HG03354 (cell line): ENCODE measurements at regions not wholly inside any gene's neighbourhood (a gene's known extent, or its start where the extent isn't known, plus 50 kb on each side); places are given as distances from the start of the nearest gene placed in this dataset.
"Not testable (repeated sequence)": the region's sequence is repeated elsewhere in the genome, so short reads cannot be mapped to it uniquely, and the experiment has no call there.

Source experiments
- ATAC-seq: cut with Tn5 transposase; IDR thresholded peaks from one replicate; pipeline ENCODE4 v1.9.1; 2021; ENCODE audit warnings: mild to moderate bottlenecking; ENCODE audit not compliant: unreplicated experiment, poor library complexity, severe bottlenecking

DNA sequence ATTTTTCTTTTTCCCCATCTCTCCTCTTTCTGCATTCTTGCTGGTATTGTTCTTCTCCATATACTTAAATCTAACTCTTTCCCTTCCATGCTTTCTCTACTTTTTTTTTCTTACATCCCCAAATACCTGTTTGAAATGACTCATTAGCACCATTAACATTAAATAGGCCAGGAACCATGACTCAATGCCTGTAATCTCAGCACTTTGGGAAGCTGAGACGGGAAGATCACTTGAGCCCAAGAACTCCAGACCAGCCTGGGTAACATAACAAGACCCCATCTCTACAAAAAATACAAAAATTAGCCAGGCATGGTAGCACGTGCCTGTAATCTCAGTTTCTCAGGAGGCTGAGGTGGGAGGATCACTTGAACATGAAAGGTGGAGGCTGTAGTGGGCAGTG, 1026.8 kb downstream of the GATA3 start:
- ATAC-seq: no peak

DNA sequence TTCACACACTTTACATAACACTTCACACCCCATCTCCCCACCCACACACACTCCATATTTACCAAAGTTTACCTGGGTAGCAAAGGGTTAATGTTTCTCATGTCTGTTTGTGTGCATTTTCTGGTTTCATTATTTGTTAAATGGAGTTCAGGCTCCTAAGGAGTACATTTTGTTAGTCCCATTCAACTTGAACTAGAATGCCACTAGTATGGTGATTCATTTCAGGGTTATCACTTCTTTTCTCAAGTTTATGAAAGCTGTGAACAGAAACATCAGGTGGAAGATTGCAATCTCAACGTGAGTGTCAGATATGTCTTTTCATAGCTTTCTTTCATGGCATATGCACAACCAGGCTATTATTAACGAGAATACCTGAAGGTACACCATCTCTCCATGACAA, 1027.5 kb downstream of the GATA3 start:
- ATAC-seq: no peak

DNA sequence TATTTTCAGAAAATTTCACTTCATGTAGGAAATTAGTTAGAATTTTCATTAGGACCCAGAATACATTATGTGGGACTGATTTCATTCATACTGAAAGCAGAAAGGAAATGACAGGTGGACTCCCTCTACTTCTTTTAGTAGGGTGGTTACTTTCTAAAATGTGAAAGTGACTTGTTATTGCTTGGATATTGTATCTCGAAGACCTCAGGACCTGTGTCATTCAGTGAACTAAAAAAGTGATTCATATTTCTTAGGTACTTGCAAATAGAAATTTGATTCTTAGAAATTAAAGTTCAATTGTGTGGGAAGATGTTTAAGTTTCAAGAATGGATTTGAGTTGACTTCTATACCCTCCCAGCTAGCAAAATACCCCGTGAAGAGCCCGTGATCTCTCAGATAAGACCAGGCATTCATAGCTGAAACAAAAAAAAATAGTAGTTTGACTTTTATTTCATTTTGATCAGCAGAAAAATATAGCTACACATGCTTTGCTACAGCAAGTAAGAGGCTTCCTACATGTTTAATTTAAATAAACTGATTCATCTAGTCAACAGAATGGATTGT, 1037.1 kb downstream of the GATA3 start:
- ATAC-seq: no peak

DNA sequence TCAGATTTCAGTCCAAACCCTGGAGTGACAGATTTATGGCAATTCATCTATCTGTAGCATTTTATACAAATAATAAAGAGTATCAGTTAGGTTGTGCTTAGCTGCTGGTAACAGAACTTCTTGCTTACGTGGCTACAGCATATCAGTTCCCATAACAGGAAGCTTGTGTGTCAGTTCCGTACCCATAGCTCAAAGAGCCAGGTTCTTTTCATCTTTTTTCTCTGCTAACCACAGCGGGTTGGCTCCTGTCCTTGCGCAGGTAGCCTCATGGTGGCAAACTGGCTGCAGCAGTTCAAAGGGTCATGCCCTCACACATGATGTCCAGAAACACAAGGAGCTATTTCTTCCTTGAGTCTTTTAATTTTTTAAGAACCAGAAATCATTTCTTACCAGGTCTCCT, 1041.8 kb downstream of the GATA3 start:
- ATAC-seq: no peak

DNA sequence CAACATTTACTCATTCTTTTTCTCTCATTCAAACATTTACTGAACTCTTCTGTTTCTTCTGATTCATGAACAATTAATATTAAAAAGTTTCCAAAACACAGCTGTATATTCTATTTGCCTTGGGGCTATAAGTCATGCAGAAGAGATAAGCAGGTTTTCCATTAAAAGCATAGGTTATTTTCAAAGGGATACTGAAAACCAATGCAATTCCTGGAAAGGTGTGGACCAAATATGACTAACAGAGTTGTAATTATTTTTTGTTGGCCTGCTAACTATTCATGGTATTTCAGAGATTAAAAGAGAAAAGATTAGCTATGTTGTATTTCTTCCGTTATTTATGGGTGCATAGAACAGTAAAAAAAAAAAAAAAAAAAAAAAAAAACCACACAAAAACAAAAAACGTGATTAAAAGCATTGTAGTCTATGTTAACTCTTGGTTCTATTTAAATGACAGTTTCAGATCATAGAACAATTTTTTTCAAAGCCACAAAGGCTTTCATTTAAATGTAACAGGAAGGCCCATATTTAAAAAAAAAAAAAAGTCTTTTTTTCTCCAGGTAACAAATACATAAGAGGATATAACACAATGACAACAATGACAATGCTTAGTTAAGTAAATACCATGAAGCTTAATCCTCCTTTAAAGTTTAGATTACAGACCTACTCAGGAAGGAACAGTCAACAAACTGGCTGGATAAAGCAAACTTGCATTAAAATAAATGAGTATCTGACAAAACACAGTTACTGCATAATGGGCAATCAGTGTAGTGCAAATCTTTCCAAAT, 1042.9 kb downstream of the GATA3 start:
- no peak for ATAC-seq

DNA sequence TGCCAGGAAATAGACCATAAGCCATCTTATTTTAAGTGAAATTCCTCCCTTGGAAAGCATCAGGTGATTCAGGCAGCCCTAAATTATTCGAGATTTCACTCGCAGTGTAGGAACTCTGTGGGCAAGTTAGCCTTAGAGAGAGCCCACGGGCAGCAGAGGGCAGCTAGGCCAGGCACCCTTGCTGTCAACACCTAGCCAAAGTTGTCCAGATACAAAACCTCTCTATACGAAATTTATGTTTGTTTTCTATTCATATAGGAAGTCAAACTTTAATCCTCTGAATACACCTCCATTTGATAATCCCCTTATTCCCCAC, 1043.5 kb downstream of the GATA3 start:
- ATAC-seq: no peak

DNA sequence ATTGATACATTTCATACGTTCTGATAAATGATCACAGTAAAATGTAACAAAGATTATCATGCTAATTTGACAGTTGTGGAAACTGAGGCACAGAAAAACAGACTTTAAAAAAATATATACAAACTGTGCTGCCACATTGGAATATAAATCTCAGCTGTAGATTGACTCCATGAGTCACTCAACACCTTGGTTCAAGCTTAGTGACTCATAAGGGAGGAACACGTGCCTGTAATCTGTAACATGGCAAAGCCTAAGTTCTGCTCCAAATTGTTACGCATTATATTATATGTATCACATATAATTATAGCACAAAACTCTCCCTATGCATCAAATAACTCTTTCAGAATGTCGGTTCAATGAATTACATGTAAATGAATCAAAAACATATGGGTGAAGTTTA, 1047.5 kb downstream of the GATA3 start:
- no peak for ATAC-seq

DNA sequence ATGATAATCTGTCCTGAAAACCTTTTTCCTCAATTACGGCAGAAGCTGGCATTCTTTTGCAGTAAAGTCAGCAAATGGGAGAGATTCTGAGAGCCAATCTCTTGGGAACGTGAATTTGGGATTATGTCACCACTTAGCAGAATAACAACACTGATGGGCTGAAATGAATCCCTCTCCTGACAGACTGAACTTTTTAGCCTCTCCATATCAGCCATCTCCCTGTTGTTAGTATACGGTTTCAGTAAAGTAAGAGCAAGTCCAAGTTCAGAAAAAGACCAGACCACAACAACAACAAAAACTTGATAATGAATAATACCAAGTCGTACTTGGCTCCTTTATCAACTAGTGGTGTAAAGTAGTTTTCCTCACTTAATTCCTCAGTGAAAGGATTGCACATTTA, 1048.8 kb downstream of the GATA3 start:
- ATAC-seq: no peak

DNA sequence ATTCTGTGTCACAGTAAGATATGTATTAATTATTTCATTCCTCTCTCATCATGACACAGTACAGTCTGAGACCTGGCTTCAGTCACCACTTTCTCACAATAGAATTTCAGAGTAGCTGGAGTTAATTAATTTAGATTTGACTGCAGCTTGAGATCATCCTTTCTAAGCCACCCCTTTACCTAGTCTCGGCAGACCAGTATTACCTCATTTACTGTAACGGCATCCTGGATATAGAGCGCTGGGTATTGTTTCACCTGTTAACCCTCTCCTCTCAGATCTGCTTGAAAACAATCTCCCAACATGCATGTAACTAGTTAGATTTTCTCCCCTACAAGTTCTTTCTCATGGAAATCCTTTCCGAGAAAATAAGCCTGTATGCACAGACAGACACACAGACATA, 1057.5 kb downstream of the GATA3 start:
- ATAC-seq: no peak

DNA sequence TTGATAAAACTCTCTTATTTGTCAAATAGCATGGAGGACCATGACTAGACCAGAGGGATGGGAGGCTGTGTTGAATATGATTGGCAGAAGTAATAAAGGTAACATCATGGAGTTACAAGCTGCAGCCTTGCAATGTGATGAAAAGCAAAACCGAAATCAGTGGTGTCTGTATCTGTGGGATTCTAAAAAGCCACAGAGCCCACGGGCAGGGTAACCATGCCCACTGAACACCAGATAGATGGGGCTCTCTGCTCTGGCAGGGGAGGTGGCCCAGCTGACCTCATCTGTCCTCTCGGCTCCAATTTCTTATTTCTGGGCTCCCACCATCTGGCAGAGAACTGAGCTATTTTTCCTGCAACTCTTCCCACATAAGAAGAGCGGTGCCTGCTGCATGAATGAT, 1072.2 kb downstream of the GATA3 start:
- ATAC-seq: no peak

DNA sequence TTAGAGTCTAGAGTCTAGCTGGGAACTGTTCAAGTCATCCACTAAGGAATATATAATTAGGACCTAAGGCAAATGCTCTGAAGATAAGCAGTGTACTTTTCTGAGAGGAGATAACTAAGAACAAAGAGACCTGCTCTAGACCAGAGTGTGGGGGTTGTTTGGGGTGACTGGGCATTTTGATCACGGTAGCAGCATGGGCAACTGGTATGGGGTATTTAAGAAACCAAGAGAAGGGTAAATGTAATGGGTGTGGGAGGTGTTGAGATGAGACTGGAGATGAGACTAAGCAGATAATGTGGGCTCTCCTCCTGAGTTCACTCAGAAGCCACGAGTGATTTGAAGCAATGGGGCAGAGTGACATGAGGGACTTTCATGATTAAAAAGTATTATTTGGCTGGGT, 1082.9 kb downstream of the GATA3 start:
- ATAC-seq: no peak

DNA sequence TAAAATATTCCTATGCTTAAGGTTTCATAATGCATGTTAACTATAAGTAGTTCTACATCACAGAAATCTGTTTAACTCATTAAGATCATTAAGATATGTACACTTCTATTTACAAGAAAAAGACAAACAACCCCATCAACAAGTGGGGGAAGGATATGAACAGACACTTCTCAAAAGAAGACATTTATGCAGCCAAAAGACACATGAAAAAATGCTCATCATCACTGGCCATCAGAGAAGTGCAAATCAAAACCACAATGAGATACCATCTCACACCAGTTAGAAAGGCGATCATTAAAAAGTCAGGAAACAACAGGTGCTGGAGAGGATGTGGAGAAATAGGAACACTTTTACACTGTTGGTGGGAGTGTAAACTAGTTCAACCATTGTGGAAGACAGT, 1084.3 kb downstream of the GATA3 start:
- not testable (repeated sequence) for ATAC-seq

DNA sequence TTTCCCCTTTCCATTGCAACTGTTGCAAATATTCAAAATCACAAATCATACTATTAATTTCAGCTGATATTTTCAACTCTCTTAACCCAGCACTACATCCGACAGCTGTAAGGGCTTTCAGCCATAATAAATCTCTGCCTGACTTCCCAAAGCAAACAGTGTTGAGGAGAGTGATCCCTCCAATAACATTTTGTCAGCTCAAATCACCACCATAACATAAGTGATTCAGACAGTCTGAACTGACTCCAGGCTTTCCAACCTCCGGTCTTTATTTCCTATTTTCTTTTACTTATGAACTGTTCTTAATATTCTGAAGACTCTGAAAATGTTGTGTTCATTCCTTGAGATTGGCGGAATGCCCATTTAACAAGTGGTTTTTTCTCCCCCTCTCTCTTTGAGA, 1085.9 kb downstream of the GATA3 start:
- ATAC-seq: no peak

DNA sequence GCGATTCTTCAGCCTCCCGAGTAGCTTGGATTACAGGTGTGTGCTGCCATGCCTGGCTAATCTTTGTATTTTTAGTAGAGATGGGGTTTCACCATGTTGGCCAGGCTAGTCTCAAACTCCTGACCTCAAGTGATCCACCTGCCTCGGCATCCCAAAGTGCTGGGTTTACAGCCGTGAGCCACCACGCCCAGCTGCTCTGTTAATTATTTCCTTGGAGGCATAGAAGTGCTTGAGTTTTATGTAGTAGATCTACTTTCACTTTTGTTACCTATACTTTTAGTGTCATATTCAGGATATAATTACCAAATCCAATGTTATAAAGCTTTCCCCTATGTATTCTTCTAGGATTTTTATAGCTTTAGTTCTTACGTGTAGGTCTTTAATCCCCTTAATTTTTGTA, 1093.0 kb downstream of the GATA3 start:
- ATAC-seq: no peak

DNA sequence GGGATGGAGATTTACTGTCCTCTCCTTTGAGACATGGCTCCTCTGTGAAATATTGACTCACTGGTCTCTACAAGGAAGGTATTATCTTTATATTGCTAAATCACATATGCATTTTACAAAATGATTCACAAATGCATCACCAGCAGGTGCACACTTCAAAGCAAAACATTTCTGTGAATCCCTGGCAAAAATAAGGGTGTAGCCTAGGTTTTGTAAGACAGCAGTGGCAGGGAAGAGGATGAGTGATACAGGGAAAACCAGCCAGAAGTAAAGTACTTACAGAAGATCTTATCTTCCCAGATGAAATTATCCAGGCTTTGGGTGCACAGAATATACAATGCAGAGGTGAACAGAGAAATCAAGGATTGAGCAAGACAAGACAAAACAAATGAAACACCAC, 1094.6 kb downstream of the GATA3 start:
- ATAC-seq: no peak

DNA sequence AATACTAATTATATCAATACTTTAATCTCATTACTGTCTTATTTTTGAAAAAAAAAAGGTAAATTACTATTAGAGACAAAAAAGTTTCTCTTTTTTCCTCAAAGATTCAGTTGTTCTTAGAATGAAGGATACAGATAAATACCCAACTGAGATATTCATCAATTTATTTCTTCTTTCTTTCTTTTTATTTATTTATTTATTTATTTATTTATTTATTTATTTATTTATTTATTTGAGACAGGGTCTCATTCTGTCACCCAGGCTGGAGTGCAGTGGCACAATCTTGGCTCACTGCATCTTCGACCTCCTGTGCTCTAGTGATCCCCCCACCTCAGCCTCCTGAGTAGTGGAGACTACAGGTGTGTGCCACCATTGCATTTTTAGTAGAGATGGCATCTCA, 1098.6 kb downstream of the GATA3 start:
- not testable (repeated sequence) for ATAC-seq

DNA sequence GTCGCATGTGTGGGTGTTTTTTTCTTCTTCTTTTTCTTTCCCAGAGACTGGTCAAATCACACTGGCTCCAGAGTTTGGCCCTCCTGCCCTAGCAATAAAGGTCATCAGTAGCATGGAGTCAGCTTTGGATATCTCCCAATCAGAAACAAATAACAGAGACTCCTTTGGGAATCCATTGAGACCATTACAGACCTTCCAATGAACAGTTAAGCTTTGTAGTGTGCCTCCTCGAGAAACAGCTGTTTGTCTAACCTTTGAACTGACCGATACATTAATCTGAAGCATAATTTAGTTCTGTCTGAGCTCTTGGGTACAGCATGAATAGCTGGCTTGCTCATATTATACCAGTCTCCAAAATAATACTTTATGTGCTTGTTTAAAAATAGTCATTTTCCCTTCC, 1103.2 kb downstream of the GATA3 start:
- no peak for ATAC-seq

DNA sequence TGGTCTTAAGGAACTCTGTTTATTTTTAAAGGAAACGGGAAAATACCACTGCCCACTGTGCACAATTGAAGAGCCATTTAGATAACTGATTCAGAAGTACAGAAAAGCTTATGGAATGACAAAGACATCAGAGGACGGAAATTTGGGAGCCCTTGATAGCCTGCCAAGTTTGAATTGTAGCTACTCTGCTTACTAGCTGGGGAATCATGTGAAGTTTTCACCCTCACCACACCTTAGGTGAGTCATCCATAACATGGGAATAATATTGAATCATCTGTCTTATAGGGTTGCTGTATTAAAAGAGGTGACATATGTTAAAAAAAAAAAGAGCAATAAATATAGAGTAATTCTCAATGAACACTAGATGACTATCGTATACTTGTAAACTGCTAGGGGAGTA, 1104.2 kb downstream of the GATA3 start:
- ATAC-seq: no peak

DNA sequence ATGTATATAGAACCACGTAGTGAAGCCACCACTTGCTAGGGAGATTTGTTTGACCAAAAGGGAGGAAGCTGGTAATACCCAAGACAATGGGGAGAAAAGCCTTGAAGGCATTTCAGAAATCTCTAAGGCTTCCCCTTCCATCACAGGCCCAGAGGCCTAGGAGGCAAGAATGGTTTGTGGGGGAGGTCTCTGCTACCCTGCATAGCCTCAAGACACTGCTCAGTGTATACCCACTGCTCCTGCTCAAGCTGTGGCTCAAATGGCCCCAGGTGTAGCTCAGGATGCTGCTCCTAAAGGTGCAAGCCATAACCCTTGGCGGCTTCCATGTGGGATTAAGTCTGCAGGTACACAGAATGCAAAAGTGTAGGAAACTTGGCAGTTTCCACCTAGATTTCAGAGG, 1105.8 kb downstream of the GATA3 start:
- no peak for ATAC-seq

DNA sequence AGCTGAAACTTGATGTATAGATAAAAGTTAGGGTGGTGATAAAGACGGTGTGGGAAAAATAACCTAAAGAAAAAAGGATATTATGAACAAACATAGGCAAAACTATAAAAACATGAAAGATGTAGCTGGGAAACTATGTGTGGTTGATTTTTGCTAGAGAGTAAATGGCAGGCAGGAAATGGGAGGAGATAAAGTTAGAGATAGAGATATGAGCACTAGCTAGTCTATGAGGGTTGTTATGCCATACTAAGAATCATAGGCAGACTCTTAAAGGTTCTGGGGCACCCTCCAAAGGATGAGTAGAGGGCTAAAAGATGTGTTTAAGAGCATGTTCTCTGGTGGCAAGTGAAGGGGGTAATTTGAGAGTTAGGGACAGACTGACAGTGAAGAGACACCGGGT, 1109.2 kb downstream of the GATA3 start:
- ATAC-seq: no peak

DNA sequence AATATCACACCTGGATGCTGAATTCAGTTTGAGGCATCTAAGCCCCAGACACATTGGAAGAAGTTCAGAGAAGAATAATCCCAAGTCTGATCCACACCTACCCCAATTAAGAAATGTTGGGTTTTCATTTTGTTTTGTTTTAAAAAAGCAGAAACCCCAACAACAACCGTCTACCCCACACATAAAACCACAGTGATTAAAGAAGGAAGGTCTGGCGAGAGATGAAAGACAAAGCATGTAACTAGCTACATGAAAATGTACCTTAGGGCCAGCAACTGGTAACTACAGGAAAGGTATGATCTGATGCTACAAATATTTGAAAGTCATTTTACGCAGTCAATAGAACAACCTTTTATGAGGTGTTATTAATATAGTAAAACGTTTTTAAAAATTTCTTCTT, 1112.3 kb downstream of the GATA3 start:
- ATAC-seq: no peak

DNA sequence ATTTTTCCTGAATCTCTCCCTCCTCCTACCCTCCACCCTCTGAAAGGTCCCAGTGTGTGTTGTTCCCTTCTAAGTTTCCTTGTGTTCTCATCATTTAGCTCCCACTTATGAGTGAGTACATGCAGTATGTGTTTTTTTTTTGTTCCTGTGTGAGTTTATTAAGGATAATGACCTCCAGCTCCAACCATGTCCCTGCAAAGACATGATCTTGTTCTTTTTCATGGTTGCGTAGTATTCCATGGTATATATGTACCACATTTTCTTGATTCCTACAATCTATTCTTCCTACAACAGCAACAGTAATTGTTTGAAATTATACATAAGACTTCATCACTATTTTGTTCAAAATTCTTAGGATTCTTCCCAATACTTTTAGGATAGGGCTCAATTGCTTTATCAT, 1117.8 kb downstream of the GATA3 start:
- no peak for ATAC-seq
